Activated CD4-positive, alpha-beta T cell treated with anti-CD3 and anti-CD28 coated beads, Interleukin-10, Interleukin-2, amounts not matched to agents 100 ng/mL and 50 ng/mL, durations not matched to agents 16 hours and 8 hours (primary cell): ENCODE measurements at regions not wholly inside any gene's neighbourhood (a gene's known extent, or its start where the extent isn't known, plus 50 kb on each side); places are given as distances from the start of the nearest gene placed in this dataset.
A peak's percentile ranks its signal among the peaks of the same experiment; 100 is the strongest.
"Not testable (repeated sequence)": the region's sequence is repeated elsewhere in the genome, so short reads cannot be mapped to it uniquely, and the experiment has no call there.

ENCODE experiments used
- DNase-seq: peaks from one replicate; pipeline ENCODE4 v3.0.0-alpha.2; 2020

DNA sequence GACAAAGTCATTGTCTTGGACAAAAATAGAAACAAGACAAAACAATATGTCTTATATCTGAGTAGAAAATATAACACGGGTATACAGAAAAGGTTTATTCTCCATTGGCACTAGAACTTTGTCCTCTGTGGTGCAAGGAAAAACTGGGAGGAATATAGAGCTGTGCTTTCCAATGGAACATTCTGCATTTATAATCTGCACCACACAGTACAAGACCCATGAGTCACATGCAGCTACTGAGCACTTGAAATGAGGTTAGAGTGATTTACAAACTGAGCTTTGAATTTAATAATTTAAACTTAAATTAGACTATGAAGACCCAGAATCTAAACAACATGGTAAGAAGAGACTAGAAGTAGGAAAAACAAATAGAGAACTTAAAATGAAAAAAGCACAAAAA is 86.1 kb downstream of the RAP2A start:
- no peak for DNase-seq

DNA sequence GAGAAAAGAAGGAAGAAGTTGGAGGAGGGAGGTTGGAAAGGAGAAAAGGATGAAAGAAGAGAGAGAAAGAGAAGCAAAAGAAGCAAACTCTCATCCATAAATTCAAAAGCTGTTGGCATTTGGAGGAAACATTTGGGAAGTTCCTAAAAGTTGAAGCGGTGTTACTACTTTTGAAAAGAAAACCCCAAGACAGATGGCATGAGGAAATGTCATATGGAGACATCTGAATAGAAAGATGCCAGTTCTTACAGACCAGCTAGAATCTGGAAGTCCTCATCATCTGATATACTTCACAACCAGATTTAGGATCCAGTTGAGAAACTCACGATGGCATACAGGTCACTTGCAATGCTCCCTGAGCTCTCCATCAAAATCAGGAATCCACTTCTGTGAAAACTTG is 86.9 kb downstream of the RAP2A start:
- no peak for DNase-seq

DNA sequence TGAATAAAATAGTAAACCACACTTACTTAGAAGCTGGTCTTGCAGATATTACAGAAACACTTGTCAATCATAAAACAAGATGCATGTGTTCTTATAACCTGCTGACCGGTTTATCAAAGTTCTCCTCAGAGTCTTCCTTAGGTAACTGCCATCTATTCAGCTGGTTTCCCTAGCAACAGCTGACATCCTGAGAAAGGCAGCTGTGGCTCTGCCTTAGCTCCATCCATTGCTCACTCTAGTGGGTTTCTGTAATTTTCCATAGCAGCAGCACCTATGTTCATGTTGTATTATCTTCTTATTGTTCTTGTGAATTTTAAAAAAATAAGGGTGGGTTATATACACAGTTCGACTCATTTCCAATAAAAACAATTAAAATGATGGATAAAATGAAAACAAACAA is 87.8 kb downstream of the RAP2A start:
- no peak for DNase-seq

DNA sequence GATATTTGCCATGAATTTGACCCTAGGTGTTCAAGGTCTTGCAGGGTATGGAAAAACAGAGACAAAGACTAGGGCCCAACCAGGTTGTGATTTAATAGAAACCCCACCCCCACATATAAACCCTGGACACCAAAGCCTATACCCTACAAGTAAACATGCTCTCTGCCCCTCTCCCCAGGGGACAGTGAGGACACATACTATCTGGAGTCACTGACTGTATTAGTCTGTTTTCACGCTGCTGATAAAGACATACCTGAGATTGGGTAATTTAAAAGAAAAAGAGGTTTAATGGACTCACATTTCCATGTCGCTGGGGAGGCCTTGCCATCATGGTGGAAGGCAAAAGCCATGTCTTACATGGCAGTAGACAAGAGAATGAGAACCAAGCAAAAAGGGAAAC is 88.3 kb downstream of the RAP2A start:
- DNase-seq, result no peak

DNA sequence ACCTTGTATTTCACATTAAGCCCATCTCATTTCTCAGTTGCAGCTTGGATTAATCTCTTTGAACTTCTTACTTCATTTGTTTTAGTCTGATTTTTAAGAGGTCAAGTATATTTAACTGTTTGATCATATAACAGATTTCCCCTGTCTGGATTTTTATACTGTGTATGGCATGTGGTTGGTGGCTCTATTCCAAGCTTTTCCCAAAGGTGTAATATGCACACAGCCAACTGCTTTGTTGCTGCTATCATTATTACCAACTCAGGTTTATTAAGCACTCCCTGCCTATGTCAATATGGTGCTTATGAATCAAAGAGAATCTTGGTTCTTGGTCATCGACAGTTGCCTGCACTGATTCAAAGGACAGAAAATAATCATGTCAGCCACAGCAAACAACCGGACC is 92.6 kb downstream of the RAP2A start:
- no peak for DNase-seq

DNA sequence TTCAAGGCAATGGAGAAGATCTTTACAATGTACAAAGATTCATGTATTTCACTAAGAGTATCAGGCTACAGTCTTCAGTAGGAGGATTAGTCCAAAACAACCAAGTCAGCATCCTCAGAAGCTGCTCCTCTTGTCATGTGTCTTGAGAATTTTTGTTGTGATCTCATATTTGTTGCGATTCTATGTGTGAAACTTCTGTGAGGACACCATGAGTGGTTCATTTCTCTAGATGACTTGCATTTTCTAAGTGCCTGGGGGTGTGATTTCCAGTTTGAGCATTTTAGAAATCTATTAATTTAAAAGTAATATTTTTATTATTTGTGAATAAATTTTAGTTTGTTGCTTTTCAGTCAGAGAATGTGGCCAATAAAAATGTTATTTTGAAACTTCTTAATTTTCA is 94.5 kb downstream of the RAP2A start:
- DNase-seq, result no peak

DNA sequence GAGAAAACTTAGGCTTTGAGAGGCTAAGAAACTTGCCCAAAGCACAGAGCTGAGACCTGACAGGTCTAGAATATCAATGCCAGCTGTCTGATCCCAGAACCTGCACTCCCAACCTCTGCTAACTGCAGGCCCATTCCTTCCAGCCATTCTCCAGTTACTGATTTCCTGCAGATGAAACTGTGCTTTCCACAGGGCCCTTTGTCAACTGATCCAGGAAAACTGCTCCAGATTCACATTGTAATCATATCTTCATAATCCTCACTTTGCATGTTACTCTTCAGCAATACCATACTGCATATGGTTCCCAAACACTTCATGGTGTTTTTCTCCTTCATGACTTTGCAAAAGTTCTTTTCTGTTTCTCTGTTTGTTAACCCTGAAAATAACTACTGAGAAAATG is 100.6 kb downstream of the RAP2A start:
- no peak for DNase-seq

DNA sequence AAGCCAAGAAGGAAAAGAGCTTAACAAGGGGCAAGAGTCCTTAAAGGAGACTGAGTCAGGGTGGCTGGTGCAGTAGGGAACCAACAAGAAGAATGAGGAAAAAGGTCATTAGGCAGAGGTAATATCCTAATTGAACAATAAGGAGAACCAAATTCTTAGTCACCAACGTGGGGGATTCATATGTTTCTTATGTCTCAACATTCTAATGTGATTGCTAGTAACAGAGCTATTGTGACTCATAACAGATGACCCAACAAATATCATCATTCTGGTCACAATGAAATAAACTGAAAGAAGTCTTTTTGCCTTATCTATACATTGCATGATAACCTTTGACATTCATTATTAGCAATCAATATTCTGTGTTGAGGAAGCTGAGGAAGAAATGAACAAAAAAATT is 101.6 kb downstream of the RAP2A start:
- DNase-seq, result no peak

DNA sequence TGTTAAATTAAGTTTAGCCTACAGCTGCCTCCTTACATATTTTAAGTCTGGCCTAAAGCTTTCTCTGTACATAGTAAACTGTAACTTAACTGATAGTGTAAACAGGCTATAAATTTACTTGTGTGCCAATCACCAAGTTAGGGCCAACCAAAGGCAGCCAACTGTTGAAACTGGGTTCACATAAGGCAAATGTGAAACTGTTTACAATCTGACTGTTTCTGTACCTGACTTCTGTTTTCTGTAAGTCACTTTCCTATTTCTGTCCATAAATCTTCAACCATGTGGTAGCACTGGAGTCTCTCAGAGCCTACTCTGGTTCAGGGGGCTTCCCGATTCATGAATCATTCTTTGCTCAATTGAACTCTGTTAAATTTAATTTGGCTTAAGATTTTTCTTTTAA is 103.1 kb downstream of the RAP2A start:
- DNase-seq, result no peak

DNA sequence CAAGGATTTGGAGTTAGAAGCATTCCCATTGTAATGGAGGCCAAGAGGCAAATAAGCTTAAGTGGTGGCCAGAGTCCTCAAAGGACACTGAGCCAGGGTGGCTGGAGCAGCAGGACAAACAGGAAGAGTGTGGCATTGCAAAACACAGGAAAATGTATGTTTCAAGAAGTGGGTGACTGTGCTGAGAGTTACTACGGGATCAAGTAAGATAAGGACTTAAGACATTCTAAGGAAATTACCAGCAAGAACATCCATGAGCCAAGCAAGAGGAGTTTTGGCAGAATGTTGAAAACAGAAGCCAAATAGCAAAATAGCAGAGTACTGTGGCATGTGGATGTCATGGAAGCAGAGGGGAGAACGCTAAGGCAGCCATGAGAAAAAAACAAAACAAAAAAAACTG is 104.2 kb downstream of the RAP2A start:
- no peak for DNase-seq

DNA sequence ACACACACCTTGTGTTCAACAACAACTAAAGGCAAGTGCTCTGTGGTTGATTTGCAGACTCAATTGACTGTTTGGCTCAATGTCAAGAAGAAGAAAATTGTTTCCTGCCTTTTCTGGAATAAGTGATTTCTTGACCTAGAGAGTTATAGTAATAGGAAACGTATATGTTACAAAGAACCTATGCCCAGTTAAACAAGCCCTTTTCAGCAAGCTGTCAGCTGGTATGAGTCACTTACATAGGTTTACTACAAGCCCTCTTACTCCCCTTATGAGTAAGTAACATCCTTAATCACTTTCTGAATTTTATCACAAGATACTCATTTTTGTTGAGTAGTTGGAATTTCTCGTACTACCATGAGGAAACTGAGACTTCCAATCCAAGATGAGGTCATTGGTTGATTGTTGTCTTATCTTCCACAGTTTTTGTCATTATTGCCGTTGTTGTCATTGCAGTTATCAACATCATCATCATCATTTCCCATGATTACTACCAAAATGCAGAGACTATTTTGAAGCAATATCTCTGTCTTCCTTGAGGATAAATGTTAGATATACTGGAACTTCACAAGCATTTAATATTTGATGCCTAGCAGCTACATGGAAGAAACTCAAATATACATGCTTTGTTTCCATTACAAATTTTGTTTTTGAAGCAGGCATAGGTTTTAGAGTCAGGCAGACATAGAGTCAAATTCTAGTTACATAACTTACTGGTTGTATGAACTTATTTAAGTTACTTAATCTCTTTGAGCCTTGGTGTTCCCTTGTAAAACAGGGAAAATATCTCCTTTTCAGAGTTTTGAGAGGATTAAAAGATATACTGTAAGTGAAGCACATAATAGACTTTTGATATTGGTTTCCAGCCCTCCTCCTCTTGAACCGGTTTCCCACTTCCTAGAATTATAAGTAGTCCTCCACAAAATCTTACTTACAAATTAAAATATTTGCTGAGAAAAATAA is 106.0 kb downstream of the RAP2A start:
- DNase-seq, result peak; percentile 46

DNA sequence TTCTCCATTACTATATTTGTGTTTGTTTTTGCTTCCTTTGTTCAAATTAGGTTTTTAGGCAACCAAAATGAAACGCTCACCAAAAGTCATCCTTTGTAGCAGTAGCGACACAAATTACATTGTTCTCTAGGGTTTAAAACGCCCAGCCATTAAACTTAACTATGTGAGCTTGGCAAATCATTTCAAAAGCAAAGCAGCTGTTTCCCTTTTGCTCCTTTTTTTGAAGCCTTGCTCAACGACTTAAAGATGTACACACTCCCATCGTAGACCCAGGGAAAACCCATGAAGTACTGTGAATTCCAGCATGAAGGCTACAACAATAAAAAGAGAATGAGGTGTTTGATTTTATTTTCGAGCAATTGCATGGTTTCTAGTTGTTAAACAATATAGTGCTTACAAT is 106.7 kb downstream of the RAP2A start:
- no peak for DNase-seq

DNA sequence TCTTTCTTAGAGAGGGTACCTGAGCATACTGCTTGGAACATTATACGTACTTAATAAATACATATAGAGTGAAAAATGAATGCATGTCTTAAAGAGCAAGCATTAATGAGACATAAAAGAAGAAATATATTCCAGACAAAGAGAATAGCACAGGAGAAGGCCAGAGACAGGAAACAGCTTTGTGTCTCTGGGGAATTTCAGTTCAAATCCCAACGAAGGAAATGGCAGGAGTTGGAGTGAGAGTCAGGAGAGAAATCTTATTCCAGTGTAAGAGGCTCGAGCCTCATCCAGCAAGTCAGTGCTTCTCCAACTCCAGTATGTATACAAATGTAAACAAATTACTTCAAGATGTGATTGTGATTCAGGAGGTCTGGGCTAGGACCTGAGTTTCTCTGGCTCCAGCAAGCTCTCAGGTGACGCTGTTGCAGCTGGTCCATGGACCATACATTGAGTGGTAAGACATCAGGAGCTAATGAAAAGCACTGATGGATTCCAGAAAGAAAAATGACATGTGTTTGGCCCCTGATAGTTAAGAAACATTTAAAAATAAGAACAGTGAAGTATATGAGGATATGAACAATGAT is 108.2 kb downstream of the RAP2A start:
- no peak for DNase-seq

DNA sequence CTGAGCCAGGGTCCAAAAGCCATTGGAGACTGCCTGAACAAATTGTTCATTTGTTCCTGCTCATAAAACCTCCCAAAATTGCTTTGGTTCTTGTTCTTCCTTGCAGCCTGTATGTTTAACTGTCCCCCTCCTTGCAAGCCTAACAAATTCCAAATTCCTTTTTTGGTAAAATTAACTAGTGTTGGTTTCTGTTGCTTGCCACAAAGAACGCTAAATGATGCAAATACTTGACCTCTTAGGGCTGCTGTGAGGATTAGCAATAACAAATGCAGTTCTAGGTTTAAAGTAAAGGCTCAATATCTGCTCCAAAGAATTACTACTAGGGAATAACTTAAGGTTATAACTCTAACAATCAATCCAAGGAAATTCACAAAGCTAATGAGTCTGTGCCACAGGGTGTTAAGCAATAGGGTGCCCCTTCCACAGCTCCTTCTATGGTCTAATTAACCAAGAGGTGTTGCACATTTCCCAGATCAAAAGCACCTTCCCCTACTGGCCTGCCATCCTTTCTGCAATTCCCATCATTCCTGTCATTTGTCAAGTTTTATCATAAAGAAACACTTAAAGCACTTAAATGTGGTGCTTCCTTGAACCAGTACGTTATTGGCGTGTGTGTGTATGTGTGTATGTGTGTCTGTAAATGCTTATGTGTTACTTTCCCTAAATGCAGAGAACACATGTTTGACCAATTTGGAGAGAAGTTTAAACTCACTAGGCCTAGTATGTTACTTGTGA is 110.2 kb downstream of the RAP2A start:
- no peak for DNase-seq

DNA sequence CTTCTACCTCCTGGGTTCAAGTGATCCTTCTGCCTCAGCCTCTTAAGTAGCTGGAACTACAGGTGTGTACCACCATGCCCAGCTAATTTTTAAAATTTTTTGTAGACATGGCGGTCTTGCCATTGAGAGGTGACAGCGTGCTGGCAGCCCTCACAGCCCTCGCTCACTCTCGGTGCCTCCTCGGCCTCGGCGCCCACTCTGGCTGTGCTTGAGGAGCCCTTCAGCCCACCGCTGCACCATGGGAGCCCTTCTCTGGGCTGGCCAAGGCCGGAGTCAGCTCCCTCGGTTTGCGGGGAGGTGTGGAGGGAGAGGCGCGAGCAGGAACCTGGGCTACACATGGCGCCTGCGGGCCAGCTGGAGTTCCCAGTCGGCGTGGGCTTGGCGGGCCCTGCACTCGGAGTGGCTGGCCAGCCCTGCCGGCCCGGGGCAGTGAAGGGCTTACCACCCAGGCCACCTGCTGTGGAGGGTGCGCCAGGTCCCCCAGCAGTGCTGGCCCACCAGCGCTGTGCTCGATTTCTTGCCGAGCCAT is 111.1 kb downstream of the RAP2A start:
- DNase-seq, result not testable (repeated sequence)

DNA sequence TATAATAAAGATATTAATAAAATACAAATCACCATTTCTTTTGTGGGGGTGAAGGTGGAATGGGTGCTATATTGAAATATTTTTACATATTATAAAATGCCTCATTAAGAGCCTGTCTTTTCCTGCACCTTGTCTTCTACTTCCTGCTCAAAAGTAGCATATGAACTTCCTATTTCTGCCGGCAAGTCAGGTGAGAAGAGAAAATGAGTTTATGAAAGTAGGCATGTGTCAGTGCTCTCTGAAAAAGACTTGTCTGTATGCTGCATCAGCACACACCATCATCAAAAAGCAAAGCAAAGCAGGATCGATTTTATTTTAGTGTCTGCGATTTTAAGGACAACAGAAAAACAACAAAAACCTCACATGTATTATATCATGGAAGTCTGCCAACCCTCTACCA is 114.2 kb downstream of the RAP2A start:
- DNase-seq, result no peak

DNA sequence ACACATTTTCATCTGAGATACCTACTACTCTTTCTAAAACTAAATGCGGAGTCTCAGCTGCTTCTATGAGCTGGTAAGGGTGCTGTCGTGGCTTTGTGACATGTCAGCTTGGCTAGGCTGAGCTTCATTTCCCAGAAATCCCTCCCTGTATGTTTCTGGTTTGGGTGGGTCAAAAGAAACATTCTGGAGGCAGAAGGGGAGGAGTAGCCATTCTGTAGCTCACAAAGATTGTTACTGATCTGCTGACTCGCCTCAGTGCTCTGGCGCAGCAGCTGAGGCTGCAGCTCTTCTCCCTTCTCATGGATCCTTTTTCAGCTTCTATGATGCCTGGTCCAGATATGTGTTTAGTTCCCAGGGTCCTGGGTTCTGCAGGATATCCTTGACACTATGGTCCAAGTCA is 114.7 kb downstream of the RAP2A start:
- no peak for DNase-seq

DNA sequence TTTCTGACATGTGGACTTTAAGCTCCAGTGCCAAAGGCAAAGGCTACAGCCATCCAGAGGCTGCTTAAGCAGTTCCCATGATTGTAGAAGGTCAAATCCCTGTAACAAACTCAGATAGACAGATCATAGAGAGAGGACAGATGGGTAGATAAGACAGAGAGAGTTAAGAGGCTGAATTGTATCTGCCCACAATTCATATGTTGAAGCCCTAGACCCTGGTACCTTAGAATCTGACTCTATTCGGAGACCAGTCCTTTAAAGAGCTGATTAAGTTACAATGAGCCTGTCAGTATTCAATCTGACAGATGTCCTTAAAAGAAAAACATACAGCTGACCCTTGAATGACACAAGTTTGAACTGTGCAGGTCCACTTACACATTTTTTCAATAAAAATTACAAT is 115.2 kb downstream of the RAP2A start:
- no peak for DNase-seq

DNA sequence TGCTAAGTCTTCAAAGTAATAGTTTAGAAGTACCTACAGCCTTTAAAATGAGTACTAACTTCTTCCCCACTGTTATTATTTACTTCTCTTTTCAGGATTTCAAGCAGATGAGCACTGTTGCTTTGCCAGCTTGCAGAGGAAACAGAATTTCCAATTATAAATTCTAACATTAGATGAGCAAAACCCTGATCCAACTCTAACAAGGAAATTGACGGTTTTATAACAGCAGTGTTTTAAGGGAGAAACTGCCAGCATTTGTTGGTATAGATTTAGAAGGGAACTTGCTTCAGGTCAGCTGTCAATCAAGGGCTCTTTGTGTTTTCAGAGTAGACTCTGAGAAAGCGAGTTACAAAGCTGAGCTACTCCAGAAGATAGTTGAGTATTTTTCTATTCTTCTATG is 120.5 kb downstream of the RAP2A start:
- no peak for DNase-seq

DNA sequence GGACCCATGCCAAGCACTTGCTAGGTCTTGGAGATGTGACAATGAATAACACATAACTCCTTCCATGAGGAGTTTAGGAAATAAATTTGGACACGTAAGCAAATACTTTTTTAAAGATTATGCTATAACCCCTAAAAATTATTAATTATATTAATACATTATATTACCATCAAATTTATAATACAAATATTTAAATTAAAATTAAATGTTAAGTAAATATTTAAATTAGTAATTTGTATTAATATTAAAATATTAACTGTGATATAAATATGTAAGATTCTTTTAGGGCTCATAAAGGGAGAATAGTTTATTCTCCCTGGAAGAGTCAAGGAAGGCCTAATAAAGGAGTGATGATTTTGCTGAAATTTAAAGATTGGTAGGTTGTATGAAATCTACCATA is 121.1 kb downstream of the RAP2A start:
- DNase-seq, result no peak

DNA sequence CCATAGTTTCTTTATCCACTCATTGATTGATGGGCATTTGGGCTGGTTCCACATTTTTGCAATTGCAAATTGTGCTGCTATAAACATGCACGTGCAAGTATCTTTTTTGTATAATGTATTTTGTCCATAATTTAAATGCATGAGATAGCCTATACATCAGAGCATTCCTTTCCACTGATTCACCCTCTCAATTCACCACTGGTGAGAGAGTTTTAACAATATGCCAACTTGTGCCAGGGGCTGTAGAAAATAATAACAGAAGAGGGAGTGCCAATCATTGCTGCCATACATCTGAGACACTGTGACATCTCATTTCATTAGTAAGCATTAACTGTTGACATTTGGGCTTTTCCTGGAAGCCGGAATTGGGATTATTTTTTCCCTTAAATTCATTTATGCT is 125.1 kb downstream of the RAP2A start:
- no peak for DNase-seq

DNA sequence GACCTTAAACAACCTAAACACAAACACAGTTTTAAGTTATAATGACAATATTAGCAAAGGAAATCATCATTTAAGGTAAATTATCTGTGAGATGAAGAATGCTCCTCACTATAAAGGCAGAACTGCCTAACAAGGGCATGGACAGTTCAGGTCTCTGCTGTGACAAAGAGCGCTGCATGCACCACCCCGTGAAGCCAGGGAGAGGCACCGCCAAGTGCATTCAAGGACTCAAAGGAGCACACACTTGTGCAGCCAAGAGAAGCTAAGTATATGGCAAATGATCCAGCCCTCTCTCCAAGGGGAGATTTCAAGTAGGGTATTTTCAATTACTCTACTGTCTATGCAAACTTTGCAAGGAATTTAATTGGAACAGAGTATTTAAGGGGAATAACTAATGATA is 126.0 kb downstream of the RAP2A start:
- DNase-seq, result no peak

DNA sequence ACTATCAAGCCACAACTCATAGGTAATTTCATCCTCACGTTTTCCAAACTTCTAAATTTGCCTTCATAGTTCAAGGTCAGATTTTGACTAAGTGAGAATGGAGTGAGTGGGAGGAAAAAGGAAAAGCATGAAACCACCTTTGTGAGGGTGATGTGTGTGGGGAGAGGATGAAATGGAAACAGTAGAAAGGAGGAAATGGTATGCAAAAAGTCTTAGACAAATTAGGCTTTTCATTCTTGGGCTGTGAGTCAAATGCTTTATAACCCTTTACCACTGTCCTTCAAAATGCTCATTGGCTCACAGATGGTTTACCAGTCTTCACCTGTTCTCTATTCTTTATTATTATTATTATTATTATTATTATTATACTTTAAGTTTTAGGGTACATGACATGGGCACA is 127.2 kb downstream of the RAP2A start:
- DNase-seq, result no peak

DNA sequence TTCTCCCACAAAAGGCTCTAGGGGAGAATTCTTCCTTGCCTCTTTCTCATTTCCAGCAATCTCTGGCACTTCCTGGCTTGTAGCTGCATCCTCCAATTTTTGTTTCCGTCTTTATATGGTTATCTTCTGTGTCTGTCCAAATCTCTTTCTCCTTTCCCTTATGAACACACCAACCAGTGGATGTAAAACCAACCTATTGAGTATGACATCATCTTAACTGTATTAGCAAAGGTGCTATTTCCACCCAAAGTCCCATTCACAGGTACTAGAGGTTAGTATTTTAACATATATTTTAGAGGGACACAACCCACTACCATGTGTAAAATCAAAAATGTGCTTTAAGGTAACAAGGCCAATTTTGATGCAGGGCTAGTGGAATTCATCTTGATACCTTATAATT is 129.0 kb downstream of the RAP2A start:
- DNase-seq, result no peak
